ENCODE measurements at regions not wholly inside any gene's neighbourhood (a gene's known extent, or its start where the extent isn't known, plus 50 kb on each side); places are given as distances from the start of the nearest gene placed in this dataset.

GRCh38 chr7:82616059-82616728 is 172.6 kb upstream of the CACNA2D1 start (continued):
- TF ChIP-seq ZNF416 (CRISPR knock-in tag; IDR thresholded peaks at IDR 0.05) = no peak
- TF ChIP-seq, protein P1, sequence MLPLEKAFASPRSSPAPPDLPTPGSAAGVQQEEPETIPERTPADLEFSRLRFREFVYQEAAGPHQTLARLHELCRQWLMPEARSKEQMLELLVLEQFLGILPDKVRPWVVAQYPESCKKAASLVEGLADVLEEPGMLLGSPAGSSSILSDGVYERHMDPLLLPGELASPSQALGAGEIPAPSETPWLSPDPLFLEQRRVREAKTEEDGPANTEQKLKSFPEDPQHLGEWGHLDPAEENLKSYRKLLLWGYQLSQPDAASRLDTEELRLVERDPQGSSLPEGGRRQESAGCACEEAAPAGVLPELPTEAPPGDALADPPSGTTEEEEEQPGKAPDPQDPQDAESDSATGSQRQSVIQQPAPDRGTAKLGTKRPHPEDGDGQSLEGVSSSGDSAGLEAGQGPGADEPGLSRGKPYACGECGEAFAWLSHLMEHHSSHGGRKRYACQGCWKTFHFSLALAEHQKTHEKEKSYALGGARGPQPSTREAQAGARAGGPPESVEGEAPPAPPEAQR (CRISPR knock-in tag; IDR thresholded peaks at IDR 0.05) = no peak
- TF ChIP-seq, protein P2, sequence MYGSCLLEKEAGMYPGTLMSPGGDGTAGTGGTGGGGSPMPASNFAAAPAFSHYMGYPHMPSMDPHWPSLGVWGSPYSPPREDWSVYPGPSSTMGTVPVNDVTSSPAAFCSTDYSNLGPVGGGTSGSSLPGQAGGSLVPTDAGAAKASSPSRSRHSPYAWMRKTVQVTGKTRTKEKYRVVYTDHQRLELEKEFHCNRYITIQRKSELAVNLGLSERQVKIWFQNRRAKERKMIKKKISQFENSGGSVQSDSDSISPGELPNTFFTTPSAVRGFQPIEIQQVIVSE (CRISPR knock-in tag; IDR thresholded peaks at IDR 0.05; ENCODE audit: borderline replicate concordance) = no peak

DNA sequence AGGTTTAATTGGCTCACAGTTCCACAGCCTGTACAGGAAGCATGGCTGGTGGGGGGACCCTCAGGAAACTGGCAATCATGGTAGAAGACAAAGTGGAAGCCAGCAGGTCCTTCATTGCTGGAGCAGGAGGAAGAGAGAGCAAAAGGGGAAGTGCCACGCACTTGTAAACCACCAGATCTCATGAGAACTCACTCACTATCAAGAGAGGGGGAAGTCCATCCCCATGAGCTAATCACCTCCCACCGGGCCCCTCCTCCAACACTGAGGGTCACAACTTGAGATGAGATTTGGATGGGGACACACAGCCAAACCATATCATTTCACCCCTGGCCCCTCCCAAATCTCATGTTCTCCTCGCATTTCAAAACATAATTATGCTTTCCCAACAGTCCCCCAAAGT is 171.9 kb upstream of the CACNA2D1 start:
- no peaks in the 10 kb centered on the region for H3K27me3 Mint-ChIP-seq (ENCODE audit: low read depth)
- POLR2A ChIA-PET = no interaction called here
- H3K9me3 Mint-ChIP-seq = no peaks in the 10 kb centered on the region
- DNase-seq (ENCODE audit: low spot score) = no peak
- H3K4me1 Mint-ChIP-seq = peaks cover 4% of the 10 kb centered on the region
- H3K27ac Mint-ChIP-seq = no peak overlapping the region
- H3K4me3 Mint-ChIP-seq = no peak overlapping the region
- H3K36me3 Mint-ChIP-seq = no peaks in the 10 kb centered on the region
- TF ChIP-seq NR2C2 (CRISPR knock-in tag; IDR thresholded peaks at IDR 0.05) = no peak
- TF ChIP-seq ELF4 (CRISPR knock-in tag; IDR thresholded peaks at IDR 0.05; ENCODE audit: low read depth) = no peak
- TF ChIP-seq ETV6 (CRISPR knock-in tag; IDR thresholded peaks at IDR 0.05) = no peak
- no peak for TF ChIP-seq PREB (CRISPR knock-in tag; IDR thresholded peaks at IDR 0.05; ENCODE audit: borderline replicate concordance)
- TF ChIP-seq, protein P1 (CRISPR knock-in tag; IDR thresholded peaks at IDR 0.05) = no peak
- TF ChIP-seq NR3C1 (CRISPR knock-in tag; conservative IDR thresholded peaks at IDR 0.05; ENCODE audit: low read depth) = no peak
- no peak for TF ChIP-seq ZBTB21 (CRISPR knock-in tag; IDR thresholded peaks at IDR 0.05; ENCODE audit: borderline replicate concordance)
- TF ChIP-seq NFYB (CRISPR knock-in tag; conservative IDR thresholded peaks at IDR 0.05; ENCODE audit: low read depth) = no peak
- TF ChIP-seq EMX1 (CRISPR knock-in tag; IDR thresholded peaks at IDR 0.05) = no peak
- TF ChIP-seq TCF7 (CRISPR knock-in tag; IDR thresholded peaks at IDR 0.05; ENCODE audit: low read depth) = no peak
- TF ChIP-seq NR1H2 (CRISPR knock-in tag; IDR thresholded peaks at IDR 0.05) = no peak
- TF ChIP-seq, protein P3, sequence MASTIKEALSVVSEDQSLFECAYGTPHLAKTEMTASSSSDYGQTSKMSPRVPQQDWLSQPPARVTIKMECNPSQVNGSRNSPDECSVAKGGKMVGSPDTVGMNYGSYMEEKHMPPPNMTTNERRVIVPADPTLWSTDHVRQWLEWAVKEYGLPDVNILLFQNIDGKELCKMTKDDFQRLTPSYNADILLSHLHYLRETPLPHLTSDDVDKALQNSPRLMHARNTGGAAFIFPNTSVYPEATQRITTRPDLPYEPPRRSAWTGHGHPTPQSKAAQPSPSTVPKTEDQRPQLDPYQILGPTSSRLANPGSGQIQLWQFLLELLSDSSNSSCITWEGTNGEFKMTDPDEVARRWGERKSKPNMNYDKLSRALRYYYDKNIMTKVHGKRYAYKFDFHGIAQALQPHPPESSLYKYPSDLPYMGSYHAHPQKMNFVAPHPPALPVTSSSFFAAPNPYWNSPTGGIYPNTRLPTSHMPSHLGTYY (CRISPR knock-in tag; IDR thresholded peaks at IDR 0.05) = no peak
- TF ChIP-seq SOX15 (CRISPR knock-in tag; IDR thresholded peaks at IDR 0.05) = no peak
- CTCF ChIA-PET = no interaction called here
- no peak for ATAC-seq

DNA sequence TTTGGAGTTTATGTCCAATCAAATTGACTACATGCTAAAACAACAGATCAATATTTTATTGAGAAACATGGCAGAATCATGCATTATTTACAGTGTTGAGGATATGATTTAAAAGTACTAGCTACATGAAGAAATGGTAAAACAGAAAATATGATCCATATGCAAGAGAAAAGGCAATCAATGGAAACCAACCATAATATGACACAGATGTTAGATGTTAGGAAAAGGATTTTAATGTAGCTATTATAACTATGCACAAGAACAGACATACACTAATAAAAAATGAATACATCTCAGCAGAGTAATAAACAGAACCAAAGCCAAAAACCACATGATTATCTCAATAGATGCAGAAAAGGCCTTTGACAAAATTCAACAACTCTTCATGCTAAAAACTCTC is 166.2 kb upstream of the CACNA2D1 start:
- Mint-ChIP-seq H3K27me3 (ENCODE audit: low read depth) (no peaks in the 10 kb centered on the region), H3K4me1 (no peaks in the 10 kb centered on the region), H3K4me3 (no peak overlapping the region), H3K36me3 (no peaks in the 10 kb centered on the region), H3K27ac (no peak overlapping the region), H3K9me3 (no peaks in the 10 kb centered on the region)
- POLR2A ChIA-PET = no interaction called here
- CTCF ChIA-PET = no interaction called here
- no peak for ATAC-seq
- no peak for DNase-seq (ENCODE audit: low spot score)
- TF ChIP-seq GTF2I (CRISPR knock-in tag; conservative IDR thresholded peaks at IDR 0.05) (no peak), PREB (CRISPR knock-in tag; IDR thresholded peaks at IDR 0.05; ENCODE audit: borderline replicate concordance) (no peak), ZMAT4 (CRISPR knock-in tag; IDR thresholded peaks at IDR 0.05) (no peak), NR2C2 (CRISPR knock-in tag; IDR thresholded peaks at IDR 0.05) (no peak), FOXK1 (CRISPR knock-in tag; IDR thresholded peaks at IDR 0.05) (no peak), AFF4 (CRISPR knock-in tag; IDR thresholded peaks at IDR 0.05; ENCODE audit: borderline replicate concordance) (no peak), KAT7 (CRISPR knock-in tag; IDR thresholded peaks at IDR 0.05; ENCODE audit: borderline replicate concordance) (no peak), SP1 (CRISPR knock-in tag; conservative IDR thresholded peaks at IDR 0.05) (no peak)
- TF ChIP-seq, protein P4, sequence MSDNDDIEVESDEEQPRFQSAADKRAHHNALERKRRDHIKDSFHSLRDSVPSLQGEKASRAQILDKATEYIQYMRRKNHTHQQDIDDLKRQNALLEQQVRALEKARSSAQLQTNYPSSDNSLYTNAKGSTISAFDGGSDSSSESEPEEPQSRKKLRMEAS (CRISPR knock-in tag; IDR thresholded peaks at IDR 0.05) = no peak
